Skin epidermis (tissue), 12 donors: ENCODE measurements at regions not wholly inside any gene's neighbourhood (a gene's known extent, or its start where the extent isn't known, plus 50 kb on each side); places are given as distances from the start of the nearest gene placed in this dataset.

Experiments
- H3K27ac ChIP-seq, 21 experiments: fragments of 200-600 bp; sonication (generic) in 11 of 21; one replicate each; pipeline ENCODE4 v1.5.0; 2020; ENCODE audit warnings: mild to moderate bottlenecking in 3 of 21, inconsistent platforms in 2 of 21, moderate library complexity in 2 of 21
- H3K4me3 ChIP-seq, 7 experiments: fragments of 200-600 bp; sonication (generic) in 2 of 7; one replicate each; pipeline ENCODE4 v1.5.0; 2020; ENCODE audit warnings: inconsistent platforms in 2 of 7, mild to moderate bottlenecking in 2 of 7, moderate library complexity in 1 of 7

DNA sequence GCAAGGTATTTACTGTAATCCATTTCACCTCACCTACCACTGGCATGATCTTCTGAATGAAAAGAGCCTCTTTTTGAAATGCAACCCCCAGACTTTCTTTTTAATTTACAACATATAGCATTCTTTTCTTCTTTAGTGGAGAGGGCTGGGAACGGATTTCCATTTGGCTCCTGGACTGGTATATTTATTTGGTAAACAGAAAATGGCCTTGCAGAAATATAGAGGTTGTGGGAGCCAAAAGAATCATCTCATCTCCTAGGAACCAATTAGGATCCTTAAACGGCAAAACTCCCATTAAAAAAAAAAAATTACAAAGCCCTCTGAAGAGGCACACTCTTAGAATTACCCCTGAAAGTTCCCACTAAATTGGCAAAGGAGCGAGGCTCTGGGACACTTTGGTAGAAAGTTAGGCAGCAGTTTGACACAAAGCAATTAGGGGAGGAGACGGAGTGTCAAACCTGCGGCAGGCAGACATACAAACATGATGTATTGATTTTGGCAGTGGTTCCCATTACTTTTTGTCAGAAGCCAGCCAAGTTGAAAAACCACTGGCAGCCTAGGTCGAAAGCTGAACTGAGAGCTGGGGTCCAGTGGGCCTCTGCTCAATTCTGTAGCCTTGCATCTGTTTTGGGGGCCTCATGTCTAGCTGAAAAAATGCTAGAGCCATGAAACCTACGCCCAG, 135.1 kb upstream of the MAGI3 start:
- H3K27ac ChIP-seq = peak overlapping the region in 6 of 21 experiments; percentile 1 to 62 (median 36)
- H3K4me3 ChIP-seq = peak overlapping the region in 1 of 7 experiments; percentile 8

DNA sequence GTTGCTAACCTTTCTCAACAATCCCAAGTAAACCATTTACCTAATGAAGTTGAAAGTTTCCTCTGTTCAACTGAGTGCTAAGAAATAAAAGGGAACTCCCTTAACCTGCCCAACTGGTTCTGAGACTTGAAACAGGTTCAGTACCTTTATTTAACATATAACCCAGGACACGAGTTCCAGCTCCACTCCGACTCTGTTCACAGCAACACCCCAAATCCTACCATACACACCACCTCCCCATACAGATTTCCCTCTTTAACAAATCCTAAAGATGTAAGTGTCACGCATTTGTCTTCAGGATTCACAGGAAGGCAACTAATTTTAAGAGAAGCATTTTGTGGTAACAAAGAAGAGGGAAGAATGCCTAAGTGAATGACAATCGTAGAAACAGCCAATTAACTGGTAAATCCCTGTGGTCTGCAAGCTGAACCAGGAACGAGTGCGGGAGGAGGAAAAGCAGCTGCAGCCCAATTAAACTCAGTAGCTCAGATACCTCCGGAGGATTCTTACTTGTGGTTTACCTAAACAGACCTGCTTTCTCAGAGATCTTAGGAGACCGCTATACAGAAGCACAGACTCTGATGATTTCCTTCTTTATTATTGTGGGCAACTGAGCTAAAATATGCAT, 134.5 kb upstream of the MAGI3 start:
- no peak overlapping the region for H3K4me3 ChIP-seq
- peak overlapping the region in 7 of 21 experiments; percentile 1 to 62 (median 34) for H3K27ac ChIP-seq

DNA sequence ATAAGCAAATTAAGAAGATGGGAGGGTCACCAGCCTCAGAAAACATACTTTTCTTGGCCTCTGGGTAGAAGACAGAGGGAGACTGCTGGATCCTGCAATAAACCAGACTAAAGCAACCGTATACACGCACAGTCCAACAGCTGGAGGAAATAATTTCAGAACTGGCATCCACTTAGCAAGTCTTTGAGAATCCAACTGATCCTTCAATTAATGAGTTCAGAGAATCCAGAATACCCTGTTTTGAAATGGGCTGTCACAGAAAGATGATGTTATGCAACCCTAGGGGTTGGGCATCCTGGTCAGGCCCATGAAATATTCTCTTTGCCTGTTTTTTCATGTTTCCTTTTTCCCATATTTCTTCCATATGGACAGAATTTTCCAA, 134.0 kb upstream of the MAGI3 start:
- no peak overlapping the region for H3K4me3 ChIP-seq
- peak overlapping the region in 3 of 21 experiments; percentile 1 to 57 (median 34) for H3K27ac ChIP-seq

DNA sequence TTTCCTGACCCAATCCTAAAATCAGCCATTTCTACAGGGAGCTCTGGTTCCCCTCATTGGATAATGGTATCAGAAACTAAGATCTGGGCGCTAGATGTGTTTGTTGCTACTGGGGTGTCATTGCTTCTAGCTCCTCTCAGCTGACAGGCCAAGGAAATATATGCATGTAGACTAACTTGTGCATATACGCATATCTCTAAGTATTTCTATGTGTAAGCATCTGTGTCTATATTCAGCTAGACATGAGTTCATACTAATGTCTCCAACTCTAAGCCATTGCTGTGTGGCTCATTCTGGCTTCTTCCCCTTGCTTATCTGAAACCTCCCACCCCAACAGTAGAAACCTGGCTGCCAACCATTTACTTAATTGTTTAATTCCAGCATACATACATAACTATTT, 130.3 kb upstream of the MAGI3 start:
- no peak overlapping the region for H3K4me3 ChIP-seq
- H3K27ac ChIP-seq = no peak overlapping the region

DNA sequence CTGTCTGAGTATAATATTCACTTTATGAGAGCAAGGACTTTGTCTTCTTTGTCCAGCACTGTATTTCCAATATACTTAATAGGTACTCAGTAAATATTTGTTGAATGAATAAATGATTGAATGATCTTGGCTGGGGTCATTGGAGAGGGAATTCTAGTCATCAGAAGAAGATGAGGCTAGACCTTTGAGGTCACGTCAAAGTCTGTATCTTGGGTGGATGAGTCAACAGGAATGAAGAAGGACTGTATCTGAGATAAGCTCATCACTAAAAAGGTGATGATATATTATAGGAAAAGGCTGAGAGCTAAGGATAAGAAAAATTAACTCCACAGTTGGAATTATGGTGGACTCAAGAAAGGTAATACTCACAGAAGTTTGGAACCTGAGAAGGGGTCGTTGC, 125.1 kb upstream of the MAGI3 start:
- no peak overlapping the region for H3K4me3 ChIP-seq
- no peak overlapping the region for H3K27ac ChIP-seq

DNA sequence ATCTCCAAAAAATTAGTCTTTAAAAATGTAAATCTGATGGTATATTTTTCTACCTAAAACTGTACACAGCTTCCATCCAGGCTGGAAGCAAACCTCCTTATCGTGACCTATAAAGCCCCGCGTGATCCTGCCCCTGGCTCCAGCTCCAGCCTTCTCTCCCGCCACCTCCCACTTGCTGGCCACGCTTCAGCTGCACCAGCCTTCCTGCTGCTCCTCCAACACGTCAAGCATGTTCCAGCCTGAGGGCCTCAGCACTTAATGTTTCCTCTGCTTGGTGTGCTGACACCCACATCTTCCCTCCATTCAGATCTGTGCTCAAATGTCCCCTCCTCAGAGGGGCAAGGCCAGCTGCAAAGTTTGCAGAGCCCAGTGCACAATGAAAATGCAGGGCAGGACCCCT, 123.5 kb upstream of the MAGI3 start:
- H3K27ac ChIP-seq = no peak overlapping the region
- no peak overlapping the region for H3K4me3 ChIP-seq

DNA sequence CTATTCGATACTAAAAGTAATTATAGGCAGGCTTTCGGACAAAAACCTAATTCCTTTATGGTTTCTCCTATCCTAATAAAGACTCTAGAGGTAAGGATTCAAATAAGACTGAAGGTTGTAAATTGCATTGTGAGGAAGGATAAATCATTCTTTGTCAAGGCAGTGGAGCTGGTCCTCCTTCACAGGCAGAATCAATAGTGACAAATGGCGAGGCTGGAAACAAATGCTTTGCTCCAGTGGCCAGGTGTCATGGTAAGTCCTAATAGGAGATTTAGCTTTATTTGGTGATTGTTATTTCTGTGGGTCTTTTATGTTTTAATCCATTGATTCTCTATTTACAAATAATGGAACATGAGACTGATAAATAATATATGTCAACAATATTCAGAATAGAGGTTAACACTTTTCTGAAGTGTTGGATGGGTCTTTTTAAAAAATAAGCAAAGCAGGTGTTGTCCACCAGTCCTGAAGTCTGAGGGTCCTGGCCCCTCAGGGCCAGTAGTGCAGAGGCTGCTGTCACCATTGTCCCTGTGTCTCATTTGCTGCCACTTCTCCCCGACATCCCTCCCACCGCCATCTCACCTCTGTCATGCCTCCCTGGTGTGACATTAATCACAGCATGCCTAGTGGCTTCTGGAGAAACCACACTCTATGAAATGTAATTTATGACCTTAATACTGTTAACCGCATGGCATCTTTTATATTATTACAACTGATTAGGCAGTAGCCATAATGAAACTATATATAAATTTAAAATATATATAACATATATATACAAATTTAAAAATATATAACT, 120.9 kb upstream of the MAGI3 start:
- Histone ChIP-seq H3K27ac (no peak overlapping the region), H3K4me3 (no peak overlapping the region)

DNA sequence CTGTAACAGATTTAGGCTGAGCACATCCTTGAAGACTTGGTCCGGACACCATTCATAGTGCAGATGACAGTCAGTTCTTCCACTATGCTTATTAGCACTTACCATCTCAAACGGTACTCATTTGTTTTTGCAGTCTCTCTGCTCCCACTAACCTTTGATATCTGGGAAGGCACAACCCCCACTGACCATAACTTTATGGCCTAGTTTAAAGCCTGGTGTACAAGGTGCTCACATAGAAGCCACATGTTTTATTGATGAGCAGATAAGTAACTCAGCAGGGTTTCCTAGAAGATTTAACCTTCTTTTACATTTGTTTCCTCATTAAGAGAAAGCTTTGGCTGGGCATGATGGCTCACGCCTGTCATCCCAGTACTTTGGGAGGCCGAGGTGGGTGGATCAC, 119.3 kb upstream of the MAGI3 start:
- Histone ChIP-seq H3K4me3 (no peak overlapping the region), H3K27ac (no peak overlapping the region)

DNA sequence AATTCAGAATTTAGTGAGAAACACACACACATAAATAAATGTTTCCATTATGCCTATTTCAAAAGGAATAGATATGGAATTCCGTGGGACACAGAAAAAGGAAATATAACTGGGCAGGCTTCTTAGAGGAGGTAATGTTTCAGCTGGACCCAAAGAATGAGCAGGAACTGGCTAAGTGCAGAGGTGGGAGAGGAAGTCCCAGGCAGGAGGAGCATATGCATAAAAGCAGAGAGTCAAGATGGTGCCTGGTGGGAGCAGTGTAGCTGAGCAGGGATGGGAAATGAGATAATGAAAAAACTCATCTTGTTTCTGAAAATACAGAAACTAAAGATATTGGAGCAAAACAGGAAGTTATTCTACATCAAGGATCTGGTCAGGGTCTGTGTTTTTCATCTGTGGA, 115.2 kb upstream of the MAGI3 start:
- no peak overlapping the region for H3K27ac ChIP-seq
- H3K4me3 ChIP-seq = no peak overlapping the region

DNA sequence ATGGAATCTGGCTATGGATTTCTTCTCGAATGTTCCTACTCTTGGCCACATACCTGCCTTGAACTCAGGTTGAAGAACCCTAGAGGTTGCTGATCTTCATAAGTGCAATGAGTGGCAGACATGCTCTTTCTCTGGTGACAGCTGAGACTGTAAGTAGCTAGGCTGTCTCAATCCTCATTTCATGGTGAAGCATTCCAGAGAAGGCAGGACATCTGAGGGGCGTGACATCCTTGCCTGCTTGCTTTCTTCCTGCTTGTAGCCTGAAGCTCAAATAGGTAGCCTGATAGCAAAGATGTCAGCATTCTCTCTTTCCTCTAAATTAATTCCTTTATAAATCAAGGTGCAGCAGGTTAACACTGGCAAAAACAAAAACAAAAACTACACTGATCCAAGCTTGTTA, 114.6 kb upstream of the MAGI3 start:
- Histone ChIP-seq H3K4me3 (no peak overlapping the region), H3K27ac (no peak overlapping the region)

DNA sequence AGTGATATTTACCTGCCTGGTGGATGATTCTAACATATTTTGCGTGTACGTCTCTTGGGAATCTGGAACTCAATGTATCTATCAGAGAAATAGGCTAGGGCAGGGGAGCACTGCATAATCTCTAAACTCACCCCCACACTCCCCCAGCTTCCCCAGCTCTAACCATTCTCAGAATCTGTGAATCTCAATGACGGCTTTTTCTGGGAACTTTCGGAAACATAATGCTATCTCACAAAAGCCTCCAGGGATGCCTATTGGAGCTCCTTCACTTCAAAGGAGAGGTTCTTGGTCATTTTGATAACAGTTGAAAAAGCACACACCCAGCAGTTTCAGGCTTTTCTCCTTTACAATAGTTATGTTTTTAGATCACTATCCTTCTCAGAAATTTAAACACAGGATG, 113.8 kb upstream of the MAGI3 start:
- Histone ChIP-seq H3K27ac (no peak overlapping the region), H3K4me3 (no peak overlapping the region)

DNA sequence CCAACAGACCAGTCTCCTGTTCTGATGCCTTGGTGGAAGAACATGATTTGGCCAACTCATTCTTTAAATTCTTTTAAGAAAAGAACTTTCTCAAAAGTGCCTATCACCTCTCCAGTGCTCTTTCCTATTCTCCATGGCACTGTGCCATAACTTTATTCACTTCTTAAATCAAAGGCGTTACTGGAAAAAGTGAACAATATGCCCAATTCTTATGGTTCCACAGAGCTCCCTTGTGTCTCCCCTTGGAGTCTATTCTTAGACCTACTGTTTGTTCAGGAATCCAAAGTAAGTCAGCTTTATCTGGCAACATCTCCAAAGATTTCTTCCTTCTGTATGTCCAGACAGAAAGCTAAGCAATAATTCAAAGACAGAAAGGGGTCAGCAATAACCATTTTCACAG, 111.9 kb upstream of the MAGI3 start:
- no peak overlapping the region for H3K27ac ChIP-seq
- H3K4me3 ChIP-seq = no peak overlapping the region

DNA sequence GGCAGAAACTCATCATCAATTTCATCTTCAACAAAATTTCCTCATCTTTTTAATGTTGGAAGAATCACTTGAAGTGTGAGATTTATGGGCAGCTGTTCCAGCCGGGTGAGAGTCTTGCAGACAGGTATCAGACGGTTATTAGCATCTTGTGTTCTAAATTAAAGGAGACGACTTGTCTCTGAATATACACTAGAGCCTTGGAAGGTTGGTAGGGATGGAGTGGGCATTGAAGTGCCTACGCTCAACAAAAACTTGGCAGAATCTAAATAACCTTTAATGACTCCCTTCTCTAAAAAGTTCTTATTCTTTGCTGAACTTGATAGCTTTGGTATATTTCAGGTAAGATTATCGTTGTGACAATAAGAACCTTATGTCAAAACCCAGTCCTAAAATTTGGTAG, 111.5 kb upstream of the MAGI3 start:
- Histone ChIP-seq H3K27ac (no peak overlapping the region), H3K4me3 (no peak overlapping the region)

DNA sequence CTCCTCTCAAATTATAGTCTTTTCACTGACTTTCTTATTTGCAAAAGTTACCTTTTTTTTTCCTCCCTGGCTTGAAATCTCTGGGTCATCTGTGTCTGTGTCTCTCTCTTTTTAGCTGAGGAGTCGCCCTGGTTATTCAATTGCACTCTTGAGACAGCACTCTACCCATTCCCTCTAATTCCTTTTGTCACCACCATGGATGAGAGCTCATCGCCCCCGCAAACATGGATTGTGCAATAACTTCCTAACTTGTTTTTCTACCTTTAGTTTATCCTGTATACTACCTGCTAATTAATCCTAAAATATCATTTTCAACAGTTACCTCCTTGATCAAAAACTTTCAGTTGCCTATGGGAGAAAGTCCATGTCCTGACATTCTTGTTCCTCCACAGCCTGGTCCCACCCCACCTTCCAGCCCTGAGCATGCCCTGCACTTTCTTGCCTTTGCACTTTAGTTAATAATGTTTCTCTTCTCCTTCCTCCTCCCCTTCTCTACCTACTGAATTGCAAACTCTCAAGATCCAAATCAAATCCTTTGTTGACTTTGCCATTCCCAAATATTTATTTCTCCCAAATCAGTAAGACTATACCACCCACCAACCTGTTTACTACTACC, 110.4 kb upstream of the MAGI3 start:
- H3K4me3 ChIP-seq = no peak overlapping the region

DNA sequence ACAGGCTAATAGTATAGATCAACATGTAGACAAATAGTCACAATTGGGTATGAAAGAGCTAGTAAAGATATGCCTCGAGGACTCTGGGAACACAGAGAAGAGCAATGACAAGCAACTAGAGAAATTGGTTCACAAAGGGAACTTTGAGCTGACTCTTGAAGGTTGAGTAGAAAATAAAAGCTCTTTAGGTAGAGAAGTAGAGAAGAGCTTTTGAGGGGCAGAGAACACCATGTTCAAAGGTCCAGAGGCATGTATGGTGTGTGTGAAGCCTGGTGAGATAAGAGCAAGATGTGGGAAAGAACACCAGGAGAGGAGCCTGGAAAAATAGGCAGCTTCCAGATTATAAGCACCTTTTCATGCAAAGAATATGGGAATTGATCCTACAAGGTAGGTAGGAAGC, 109.7 kb upstream of the MAGI3 start:
- Histone ChIP-seq H3K27ac (no peak overlapping the region), H3K4me3 (no peak overlapping the region)

More for the DNA sequence above, 110.4 kb upstream of the MAGI3 start:
- H3K27ac ChIP-seq = no peak overlapping the region

DNA sequence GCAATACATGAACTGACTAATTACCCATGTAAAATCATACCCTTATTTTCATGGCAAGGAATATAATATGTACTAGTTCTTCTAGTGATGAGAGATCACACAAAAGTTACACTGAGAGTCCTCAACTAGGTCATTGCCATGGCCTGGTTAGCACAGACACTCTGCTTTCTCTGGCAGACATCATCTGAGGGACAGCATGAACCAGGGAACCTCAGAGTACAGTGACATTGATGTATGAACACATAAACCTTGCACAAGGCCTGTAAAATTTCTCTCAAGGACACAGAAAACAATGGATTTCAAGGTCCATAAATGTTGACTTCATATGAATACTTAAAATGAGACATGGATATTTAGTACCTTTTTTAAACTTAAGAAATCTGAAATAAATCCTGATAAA, 108.8 kb upstream of the MAGI3 start:
- Histone ChIP-seq H3K4me3 (no peak overlapping the region), H3K27ac (no peak overlapping the region)

DNA sequence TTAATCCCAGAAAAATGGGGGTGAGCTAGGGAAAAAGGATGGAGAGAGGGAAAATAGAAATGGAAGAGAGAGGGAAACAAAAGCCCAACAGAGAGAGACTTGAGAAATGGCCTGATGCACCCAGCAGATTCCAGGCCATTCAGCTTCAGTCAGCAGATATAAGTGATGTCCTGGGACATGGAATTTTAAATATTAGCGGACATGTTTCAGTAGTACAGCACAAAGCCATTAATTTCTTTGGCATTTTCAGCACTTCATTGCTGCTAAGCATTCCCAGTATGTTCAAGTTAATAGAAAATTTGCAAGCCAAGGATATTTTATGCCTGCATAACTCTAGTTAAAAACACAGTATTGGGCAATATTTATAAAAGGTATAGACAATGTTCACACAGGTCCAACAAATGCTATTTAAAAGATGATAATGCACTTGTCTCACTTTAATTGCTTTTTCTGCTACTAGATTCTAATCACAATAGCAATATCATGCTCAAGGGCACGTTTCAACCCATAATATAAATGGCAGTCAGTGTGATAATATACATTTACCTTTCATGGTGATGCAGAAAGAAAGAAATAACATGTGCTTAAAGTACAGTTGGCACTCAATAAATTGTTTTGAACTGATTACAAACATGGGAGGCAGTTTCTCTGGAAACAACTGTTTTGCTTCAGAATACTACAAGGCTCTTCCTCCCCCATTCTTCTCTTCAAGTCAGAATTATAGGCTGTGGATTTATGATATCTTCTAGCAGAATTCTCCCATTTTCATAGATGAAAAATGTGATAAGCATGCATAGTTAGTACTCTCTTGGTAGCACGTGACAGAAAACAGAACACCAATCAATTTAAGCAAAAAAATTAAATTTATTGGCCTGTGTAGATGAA, 108.1 kb upstream of the MAGI3 start:
- Histone ChIP-seq H3K27ac (no peak overlapping the region), H3K4me3 (no peak overlapping the region)

DNA sequence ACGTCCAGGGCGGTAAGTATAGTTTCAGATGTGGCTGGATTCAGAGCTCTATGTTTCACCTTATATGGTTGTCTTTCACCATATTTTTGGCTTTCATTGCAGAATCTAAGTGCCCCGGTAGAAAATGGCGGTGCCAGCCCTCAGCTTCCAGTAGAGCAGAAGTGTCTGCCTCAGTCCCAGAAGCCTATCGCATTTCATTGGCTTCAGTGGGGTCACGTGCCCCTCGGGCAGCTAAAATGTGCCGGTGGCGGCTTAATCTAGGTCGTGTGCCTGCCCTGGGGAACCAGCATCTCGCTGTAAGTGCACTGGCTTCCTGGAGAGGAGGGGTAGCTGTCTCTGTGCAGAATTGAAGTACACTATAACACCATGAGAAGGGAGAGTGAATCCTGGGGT, 107.4 kb upstream of the MAGI3 start:
- Histone ChIP-seq H3K4me3 (no peak overlapping the region), H3K27ac (no peak overlapping the region)

DNA sequence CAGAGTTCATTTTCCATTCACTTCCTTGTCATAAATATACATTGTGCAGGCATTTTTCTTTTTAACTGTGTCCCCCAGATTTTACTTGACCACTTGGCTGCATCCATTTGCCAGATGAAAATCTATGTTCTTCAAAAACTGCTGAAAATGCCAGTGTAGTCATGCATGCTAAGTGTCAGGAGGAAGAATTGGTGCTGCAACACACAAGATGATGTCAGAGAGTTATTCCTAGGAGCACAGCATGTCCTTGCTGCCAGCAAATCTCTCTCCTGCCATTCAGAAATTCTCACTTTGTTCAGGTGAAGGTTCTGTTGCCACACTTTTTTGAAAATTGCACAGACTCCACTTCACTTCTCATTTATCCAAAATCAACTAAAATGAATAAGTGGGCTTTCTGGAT, 106.4 kb upstream of the MAGI3 start:
- H3K4me3 ChIP-seq = no peak overlapping the region
- H3K27ac ChIP-seq = no peak overlapping the region

DNA sequence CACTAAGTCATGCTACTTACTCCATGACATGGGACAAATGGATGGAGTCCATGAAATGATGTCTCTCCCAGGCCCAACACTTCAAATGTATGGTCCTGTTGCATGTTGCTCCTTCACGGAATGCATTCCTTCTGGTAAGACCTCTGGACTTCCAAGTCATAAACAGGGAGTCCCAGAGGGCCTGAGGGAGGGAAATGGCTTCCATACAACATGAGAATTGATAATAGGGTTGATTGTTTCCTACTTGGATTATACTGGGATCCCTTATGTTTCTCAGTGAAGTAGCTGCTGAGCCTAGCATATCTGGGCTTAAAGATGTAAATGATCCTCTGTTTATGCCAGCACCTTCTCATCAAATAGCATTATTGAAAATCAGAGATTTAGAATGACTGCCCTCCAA, 104.2 kb upstream of the MAGI3 start:
- Histone ChIP-seq H3K27ac (no peak overlapping the region), H3K4me3 (no peak overlapping the region)
